H1 (cell line): ENCODE measurements at regions not wholly inside any gene's neighbourhood (a gene's known extent, or its start where the extent isn't known, plus 50 kb on each side); places are given as distances from the start of the nearest gene placed in this dataset.

Experiments
- CTCF ChIA-PET: fragments of 300-600 bp; sonication (Branson Sonifier 250); formaldehyde crosslinking; loops from one replicate; lab custom pipeline; 2021; ENCODE audit not compliant: partially characterized antibody; lab: Charles Lee
- POLR2A ChIA-PET: fragments of 300-600 bp; sonication (Branson Sonifier 250); formaldehyde crosslinking; loops from one replicate; lab custom pipeline; 2021; ENCODE audit warnings: inconsistent platforms; ENCODE audit not compliant: partially characterized antibody; lab: Charles Lee
- DNase-seq, 2 experiments: peaks; one replicate each; pipeline versions ENCODE4 v3.0.0 to v3.0.0-alpha.2; 2010 to 2022; ENCODE audit warnings: low spot score in 2 of 2, low read depth in 1 of 2, mixed read lengths in 1 of 2
- FAIRE-seq: peaks from 2 replicates; lab custom pipeline; 2011; peaks lifted over from hg19 to GRCh38; lab: Jason Lieb, UNC
- H2AFZ ChIP-seq: 2 replicates; pipeline ENCODE4 v1.8.1; 2012; ENCODE audit warnings: low read length, inconsistent platforms
- H2AK5ac ChIP-seq: 2 replicates; pipeline ENCODE4 v1.6.1; 2013; ENCODE audit warnings: low read depth, low read length
- H2BK120ac ChIP-seq: replicated peaks from 2 replicates; pipeline ENCODE3; 2013; ENCODE audit warnings: low read depth, low read length, inconsistent platforms
- H2BK12ac ChIP-seq: 2 replicates; pipeline ENCODE4 v1.6.1; 2013; ENCODE audit warnings: low read depth, low read length
- H2BK15ac ChIP-seq: 2 replicates; pipeline ENCODE4 v1.6.1; 2013; ENCODE audit warnings: low read length
- H2BK20ac ChIP-seq: 2 replicates; pipeline ENCODE4 v1.6.1; 2013; ENCODE audit warnings: low read length
- H2BK5ac ChIP-seq: 2 replicates; pipeline ENCODE4 v1.6.1; 2013; ENCODE audit warnings: low read depth, low read length
- H3K14ac ChIP-seq: 2 replicates; pipeline ENCODE4 v1.6.1; 2013; ENCODE audit warnings: inconsistent platforms; ENCODE audit not compliant: insufficient read length
- H3K18ac ChIP-seq: 2 replicates; pipeline ENCODE4 v1.6.1; 2013; ENCODE audit warnings: low read length; ENCODE audit errors: extremely low read depth
- H3K23ac ChIP-seq: 2 replicates; pipeline ENCODE4 v1.6.1; 2013; ENCODE audit warnings: inconsistent platforms; ENCODE audit not compliant: insufficient read length
- H3K23me2 ChIP-seq: 2 replicates; pipeline ENCODE4 v1.6.1; 2013; ENCODE audit warnings: low read depth, low read length
- H3K27ac ChIP-seq: 2 replicates; pipeline ENCODE4 v1.6.1; 2011; ENCODE audit warnings: low read depth, low read length, inconsistent platforms
- H3K27me3 ChIP-seq, 4 experiments: replicated peaks in 1 of 4; 1 replicate in 1 of 4; 2 replicates in 3 of 4; pipeline versions ENCODE4 v1.6.1 to v1.8.1; 2011 to 2013; ENCODE audit warnings: low read length in 3 of 4, mild to moderate bottlenecking in 3 of 4, inconsistent platforms in 2 of 4, mixed read lengths in 2 of 4, moderate library complexity in 1 of 4; ENCODE audit not compliant: control insufficient read depth in 3 of 4, insufficient read depth in 3 of 4; ENCODE audit errors: extremely low read depth in 1 of 4
- H3K36me3 ChIP-seq, 4 experiments: 2 replicates each; pipeline versions ENCODE4 v1.6.1 to v1.8.1; 2011 to 2013; ENCODE audit warnings: mild to moderate bottlenecking in 4 of 4, low read length in 3 of 4, moderate library complexity in 2 of 4, control low read depth in 1 of 4, inconsistent platforms in 1 of 4; ENCODE audit not compliant: insufficient read depth in 4 of 4, control insufficient read depth in 2 of 4
- H3K4ac ChIP-seq: replicated peaks from 2 replicates; pipeline ENCODE3; 2013; ENCODE audit warnings: low read length, low read depth, mixed read lengths, inconsistent platforms; ENCODE audit not compliant: insufficient read length
- H3K4me1 ChIP-seq, 4 experiments: replicated peaks in 1 of 4; 1 replicate in 1 of 4; 2 replicates in 3 of 4; pipeline versions ENCODE4 v1.6.1 to v1.8.1; 2011 to 2013; ENCODE audit warnings: low read length in 3 of 4, inconsistent platforms in 2 of 4, mixed read lengths in 1 of 4; ENCODE audit not compliant: insufficient read depth in 4 of 4, control insufficient read depth in 3 of 4
- H3K4me2 ChIP-seq, 2 experiments: 2 replicates each; pipeline versions ENCODE4 v1.6.1 to v1.8.1; 2011 to 2013; ENCODE audit warnings: low read depth in 2 of 2, low read length in 2 of 2, control low read depth in 1 of 2, inconsistent platforms in 1 of 2, mild to moderate bottlenecking in 1 of 2; ENCODE audit not compliant: insufficient read depth in 1 of 2
- H3K4me3 ChIP-seq, 4 experiments: fragments of 200-600, 300-600 bp in 1 of 4; sonication (generic), shearing (Covaris generic), sonication (Bioruptor Twin) in 1 of 4; 2 replicates each; pipeline versions ENCODE4 v1.5.1 to v1.8.1; 2011 to 2016; ENCODE audit warnings: low read length in 4 of 4, low read depth in 3 of 4, control low read depth in 2 of 4, inconsistent platforms in 2 of 4, mild to moderate bottlenecking in 2 of 4, mixed read lengths in 1 of 4, moderate library complexity in 1 of 4; ENCODE audit not compliant: insufficient read depth in 2 of 4; ENCODE audit errors: extremely low read depth in 1 of 4
- H3K56ac ChIP-seq: replicated peaks from 2 replicates; pipeline ENCODE3; 2013; ENCODE audit warnings: low read depth, mild to moderate bottlenecking, mixed read lengths, low read length, inconsistent platforms; ENCODE audit not compliant: insufficient read length
- H3K79me1 ChIP-seq: 2 replicates; pipeline ENCODE4 v1.6.1; 2013; ENCODE audit warnings: low read depth, low read length, control low read depth
- H3K79me2 ChIP-seq, 2 experiments: 2 replicates each; pipeline versions ENCODE4 v1.6.1 to v1.8.1; 2012 to 2013; ENCODE audit warnings: low read length in 2 of 2, mild to moderate bottlenecking in 2 of 2, inconsistent platforms in 1 of 2; ENCODE audit not compliant: insufficient read depth in 2 of 2, control insufficient read depth in 1 of 2
- H3K9ac ChIP-seq, 4 experiments: replicated peaks in 1 of 4; 1 replicate in 1 of 4; 2 replicates in 3 of 4; pipeline versions ENCODE4 v1.6.1 to v1.8.1; 2011 to 2013; ENCODE audit warnings: low read depth in 3 of 4, low read length in 3 of 4, control low read depth in 2 of 4, mild to moderate bottlenecking in 2 of 4, moderate library complexity in 2 of 4, inconsistent platforms in 1 of 4; ENCODE audit errors: extremely low read depth in 1 of 4
- H3K9me3 ChIP-seq, 2 experiments: 2 replicates each; pipeline versions ENCODE4 v1.6.1 to v1.8.1; 2012 to 2013; ENCODE audit warnings: mild to moderate bottlenecking in 2 of 2, moderate library complexity in 2 of 2, control low read depth in 1 of 2, inconsistent platforms in 1 of 2, low read depth in 1 of 2, low read length in 1 of 2, mixed read lengths in 1 of 2; ENCODE audit not compliant: insufficient read depth in 2 of 2
- H4K20me1 ChIP-seq, 2 experiments: replicated peaks in 1 of 2; 2 replicates each; pipeline versions ENCODE3 to v1.8.1; 2011 to 2013; ENCODE audit warnings: inconsistent platforms in 2 of 2, low read length in 2 of 2, mild to moderate bottlenecking in 1 of 2; ENCODE audit not compliant: insufficient read depth in 2 of 2, control insufficient read depth in 1 of 2
- H4K5ac ChIP-seq: 2 replicates; pipeline ENCODE4 v1.6.1; 2013; ENCODE audit warnings: low read length, low read depth, mixed read lengths, inconsistent platforms; ENCODE audit not compliant: insufficient read length
- H4K8ac ChIP-seq: 2 replicates; pipeline ENCODE4 v1.8.0; 2013; ENCODE audit warnings: mild to moderate bottlenecking, moderate library complexity, low read length, inconsistent platforms; ENCODE audit not compliant: insufficient read depth; ENCODE audit errors: extremely low read depth
- H4K91ac ChIP-seq: replicated peaks from 2 replicates; pipeline ENCODE3; 2013; ENCODE audit warnings: low read length, mixed read lengths, inconsistent platforms; ENCODE audit not compliant: insufficient read length
- ASH2L ChIP-seq: fragments of 200-600, 300-600 bp; sonication (generic); IDR thresholded peaks from one replicate; pipeline ENCODE4 v1.7.1; 2017; ENCODE audit warnings: low read length
- CHD1 ChIP-seq: IDR thresholded peaks from 2 replicates; pipeline ENCODE4 v1.6.1; 2012; ENCODE audit warnings: low read depth, low read length, improper control_type of control experiment
- GABPA ChIP-seq: IDR thresholded peaks from 2 replicates; pipeline ENCODE4 v1.6.1; 2011; ENCODE audit warnings: mild to moderate bottlenecking, low read length, moderate library complexity, borderline replicate concordance; ENCODE audit not compliant: insufficient read depth
- NANOG ChIP-seq: IDR thresholded peaks from 2 replicates; pipeline ENCODE4 v1.6.1; 2011; ENCODE audit warnings: low read length, low read depth, mild to moderate bottlenecking, inconsistent platforms; ENCODE audit not compliant: insufficient read depth, poor library complexity, severe bottlenecking
- NRF1 ChIP-seq: IDR thresholded peaks from 2 replicates; pipeline ENCODE4 v1.6.1; 2011; ENCODE audit warnings: mild to moderate bottlenecking, low read depth, low read length, improper control_type of control experiment
- POLR2A ChIP-seq, 2 experiments: IDR thresholded peaks; 1 replicate in 1 of 2; 2 replicates in 1 of 2; pipeline ENCODE4 v1.6.1; 2011; ENCODE audit warnings: low read depth in 2 of 2, low read length in 2 of 2, mild to moderate bottlenecking in 2 of 2; ENCODE audit errors: control extremely low read depth in 1 of 2
- RBBP5 ChIP-seq: IDR thresholded peaks from 2 replicates; pipeline ENCODE4 v1.7.1; 2012; ENCODE audit warnings: low read depth, mild to moderate bottlenecking, inconsistent platforms, low read length, moderate library complexity, borderline replicate concordance
- SRF ChIP-seq: IDR thresholded peaks from 2 replicates; pipeline ENCODE4 v1.6.1; 2011; ENCODE audit warnings: mild to moderate bottlenecking, low read depth, low read length, moderate library complexity
- TEAD4 ChIP-seq: IDR thresholded peaks from 2 replicates; pipeline ENCODE4 v1.6.1; 2012; ENCODE audit warnings: low read depth, low read length, inconsistent platforms, mixed read lengths
- WGBS, 2 experiments: shearing (Covaris generic) in 1 of 2; methylation state at CpG; one replicate each; pipeline versions ENCODE4 v1.1.6 to v1.1.7; 2013 to 2015; ENCODE audit warnings: low lambda C conversion rate in 2 of 2, mixed read lengths in 2 of 2, inconsistent platforms in 1 of 2, low coverage in 1 of 2, missing lambda C conversion rate in 1 of 2; ENCODE audit not compliant: insufficient replicate concordance in 2 of 2, insufficient coverage in 1 of 2, insufficient read length in 1 of 2; ENCODE audit errors: extremely low coverage in 1 of 2, missing lambda C conversion rate in 1 of 2; 5-methylcytosine and 5-hydroxymethylcytosine counted together
- TF ChIP-seq, protein P1 (sequence below): IDR thresholded peaks from 2 replicates; pipeline ENCODE4 v1.6.1; 2012; ENCODE audit warnings: low read length, inconsistent platforms
- TF ChIP-seq, protein P2 (sequence below): IDR thresholded peaks from 2 replicates; pipeline ENCODE4 v1.6.1; 2012; ENCODE audit warnings: inconsistent platforms

GRCh38 chr1:29473161-29473855 is 237.0 kb downstream of the PTPRU start:
- no peak overlapping the region for H2BK5ac ChIP-seq
- CTCF ChIA-PET: interaction anchor here (1.0 to 1.2 kb wide), 5 partner anchors 10 to 224 kb away, joined by 3 read pairs; no protein-coding TSS in a partner anchor
- TF ChIP-seq NANOG: no peak
- no peak for TF ChIP-seq POLR2A (IDR thresholded peaks at IDR 0.05; ENCODE audit: control extremely low read depth in 1 of 2, low read depth in 2 of 2, low read length in 2 of 2)
- TF ChIP-seq, protein P1, sequence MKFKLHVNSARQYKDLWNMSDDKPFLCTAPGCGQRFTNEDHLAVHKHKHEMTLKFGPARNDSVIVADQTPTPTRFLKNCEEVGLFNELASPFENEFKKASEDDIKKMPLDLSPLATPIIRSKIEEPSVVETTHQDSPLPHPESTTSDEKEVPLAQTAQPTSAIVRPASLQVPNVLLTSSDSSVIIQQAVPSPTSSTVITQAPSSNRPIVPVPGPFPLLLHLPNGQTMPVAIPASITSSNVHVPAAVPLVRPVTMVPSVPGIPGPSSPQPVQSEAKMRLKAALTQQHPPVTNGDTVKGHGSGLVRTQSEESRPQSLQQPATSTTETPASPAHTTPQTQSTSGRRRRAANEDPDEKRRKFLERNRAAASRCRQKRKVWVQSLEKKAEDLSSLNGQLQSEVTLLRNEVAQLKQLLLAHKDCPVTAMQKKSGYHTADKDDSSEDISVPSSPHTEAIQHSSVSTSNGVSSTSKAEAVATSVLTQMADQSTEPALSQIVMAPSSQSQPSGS: no peak
- TF ChIP-seq NRF1: no peak
- TF ChIP-seq ASH2L: no peak
- no peak for TF ChIP-seq SRF
- no peak for TF ChIP-seq CHD1
- TF ChIP-seq, protein P2, sequence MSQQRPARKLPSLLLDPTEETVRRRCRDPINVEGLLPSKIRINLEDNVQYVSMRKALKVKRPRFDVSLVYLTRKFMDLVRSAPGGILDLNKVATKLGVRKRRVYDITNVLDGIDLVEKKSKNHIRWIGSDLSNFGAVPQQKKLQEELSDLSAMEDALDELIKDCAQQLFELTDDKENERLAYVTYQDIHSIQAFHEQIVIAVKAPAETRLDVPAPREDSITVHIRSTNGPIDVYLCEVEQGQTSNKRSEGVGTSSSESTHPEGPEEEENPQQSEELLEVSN: no peak
- no peak for TF ChIP-seq GABPA
- TF ChIP-seq TEAD4: no peak
- TF ChIP-seq RBBP5: no peak

More at GRCh38 chr1:29473161-29473855, 237.0 kb downstream of the PTPRU start:
- Histone ChIP-seq H3K14ac (no peak overlapping the region), H3K4me3 (no peak overlapping the region), H2AFZ (no peak overlapping the region), H2BK12ac (no peak overlapping the region), H2BK15ac (no peak overlapping the region), H3K4me1 (peaks cover 0 to 10% (median 6%) of the 10 kb centered on the region in 4 experiments; a peak in 4 of 7 replicates), H2BK120ac (no peak overlapping the region), H3K36me3 (no peaks in the 10 kb centered on the region), H3K27ac (no peak overlapping the region), H4K91ac (no peak overlapping the region), H2BK20ac (no peak overlapping the region), H4K8ac (no peak overlapping the region), H3K4me2 (no peak overlapping the region), H3K23ac (no peak overlapping the region), H4K20me1 (no peaks in the 10 kb centered on the region), H3K9me3 (no peaks in the 10 kb centered on the region), H3K79me2 (no peaks in the 10 kb centered on the region), H3K23me2 (no peaks in the 10 kb centered on the region; the same call in 1 of the 2 replicates), H4K5ac (no peak overlapping the region), H3K9ac (no peak overlapping the region), H3K56ac (no peak overlapping the region), H3K18ac (no peak overlapping the region), H2AK5ac (no peak overlapping the region), H3K27me3 (no peaks in the 10 kb centered on the region), H3K79me1 (no peaks in the 10 kb centered on the region), H3K4ac (no peak overlapping the region)
- DNase-seq (no peak), FAIRE-seq (no peak)
- WGBS, 2 experiments: 86% methylated on average over 9 of the region's 9 CpGs; no CpG with 5 or more reads in 1 of the 2 experiments
- POLR2A ChIA-PET: no interaction called here
